HCT116 (cell line): ENCODE measurements at regions not wholly inside any gene's neighbourhood (a gene's known extent, or its start where the extent isn't known, plus 50 kb on each side); places are given as distances from the start of the nearest gene placed in this dataset.

Experiments used
- EZH2 ChIP-seq: fragments of 200-600 bp; sonication (generic); IDR thresholded peaks from 2 replicates; pipeline ENCODE4 v1.6.1; 2017; ENCODE audit warnings: antibody characterized with exemption, mixed run types
- JUND ChIP-seq: IDR thresholded peaks from 2 replicates; pipeline ENCODE4 v1.6.1; 2012
- MAX ChIP-seq: IDR thresholded peaks from 2 replicates; pipeline ENCODE4 v1.6.1; 2012
- POLR2AphosphoS5 ChIP-seq: IDR thresholded peaks from 2 replicates; pipeline ENCODE4 v1.6.1; 2011; ENCODE audit warnings: mild to moderate bottlenecking, low read depth, low read length, moderate library complexity
- RAD21 ChIP-seq: IDR thresholded peaks from 2 replicates; pipeline ENCODE4 v1.6.1; 2012; ENCODE audit warnings: low read depth, mild to moderate bottlenecking
- SIN3A ChIP-seq: IDR thresholded peaks from 2 replicates; pipeline ENCODE4 v1.6.1; 2012; ENCODE audit warnings: low read depth
- YY1 ChIP-seq: IDR thresholded peaks from 2 replicates; pipeline ENCODE4 v1.6.1; 2011; ENCODE audit warnings: low read length, low read depth, moderate library complexity, mild to moderate bottlenecking; ENCODE audit not compliant: insufficient replicate concordance; ENCODE audit errors: extremely low read depth
- TF ChIP-seq, protein P1 (sequence below), 3 experiments: fragments of 200-600 bp in 1 of 3; sonication (generic) in 1 of 3; IDR thresholded peaks in 2 of 3; conservative IDR thresholded peaks in 1 of 3; 2 replicates each; pipeline ENCODE4 v1.5.1; 2012 to 2017; ENCODE audit warnings: low read depth in 2 of 3, low read length in 2 of 3, antibody characterized with exemption in 1 of 3, borderline replicate concordance in 1 of 3, control low read depth in 1 of 3, mild to moderate bottlenecking in 1 of 3, mixed read lengths in 1 of 3, mixed run types in 1 of 3, moderate library complexity in 1 of 3; ENCODE audit not compliant: insufficient read depth in 1 of 3
- TF ChIP-seq, protein P2 (sequence below): IDR thresholded peaks from 2 replicates; pipeline ENCODE4 v1.6.1; 2012

- TF ChIP-seq, protein P1, sequence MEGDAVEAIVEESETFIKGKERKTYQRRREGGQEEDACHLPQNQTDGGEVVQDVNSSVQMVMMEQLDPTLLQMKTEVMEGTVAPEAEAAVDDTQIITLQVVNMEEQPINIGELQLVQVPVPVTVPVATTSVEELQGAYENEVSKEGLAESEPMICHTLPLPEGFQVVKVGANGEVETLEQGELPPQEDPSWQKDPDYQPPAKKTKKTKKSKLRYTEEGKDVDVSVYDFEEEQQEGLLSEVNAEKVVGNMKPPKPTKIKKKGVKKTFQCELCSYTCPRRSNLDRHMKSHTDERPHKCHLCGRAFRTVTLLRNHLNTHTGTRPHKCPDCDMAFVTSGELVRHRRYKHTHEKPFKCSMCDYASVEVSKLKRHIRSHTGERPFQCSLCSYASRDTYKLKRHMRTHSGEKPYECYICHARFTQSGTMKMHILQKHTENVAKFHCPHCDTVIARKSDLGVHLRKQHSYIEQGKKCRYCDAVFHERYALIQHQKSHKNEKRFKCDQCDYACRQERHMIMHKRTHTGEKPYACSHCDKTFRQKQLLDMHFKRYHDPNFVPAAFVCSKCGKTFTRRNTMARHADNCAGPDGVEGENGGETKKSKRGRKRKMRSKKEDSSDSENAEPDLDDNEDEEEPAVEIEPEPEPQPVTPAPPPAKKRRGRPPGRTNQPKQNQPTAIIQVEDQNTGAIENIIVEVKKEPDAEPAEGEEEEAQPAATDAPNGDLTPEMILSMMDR (IDR thresholded peaks at IDR 0.05 in 2 of 3, conservative IDR thresholded peaks at IDR 0.05 in 1 of 3; ENCODE audit: borderline replicate concordance in 1 of 3, insufficient read depth in 1 of 3, low read depth in 2 of 3, low read length in 2 of 3): no peak
- TF ChIP-seq POLR2AphosphoS5 (no peak), EZH2 (no peak), RAD21 (no peak), JUND (no peak), MAX (no peak), SIN3A (no peak), YY1 (no peak)
- TF ChIP-seq, protein P2, sequence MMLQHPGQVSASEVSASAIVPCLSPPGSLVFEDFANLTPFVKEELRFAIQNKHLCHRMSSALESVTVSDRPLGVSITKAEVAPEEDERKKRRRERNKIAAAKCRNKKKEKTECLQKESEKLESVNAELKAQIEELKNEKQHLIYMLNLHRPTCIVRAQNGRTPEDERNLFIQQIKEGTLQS: no peak
Observed at GRCh38 chrX:81876437-81876836, 674.5 kb downstream of the SH3BGRL start.
